ENCODE measurements at regions not wholly inside any gene's neighbourhood (a gene's known extent, or its start where the extent isn't known, plus 50 kb on each side); places are given as distances from the start of the nearest gene placed in this dataset.
"Not testable (repeated sequence)": the region's sequence is repeated elsewhere in the genome, so short reads cannot be mapped to it uniquely, and the experiment has no call there.

GRCh38 chr20:48445827-48446226, 382.0 kb downstream of the PREX1 start:
- no peak overlapping the region for H3K4me3 ChIP-seq (ENCODE audit: low read depth, low read length)
- no peak for TF ChIP-seq CTCF (IDR thresholded peaks at IDR 0.05; ENCODE audit: low read depth, low read length)
- in situ Hi-C loops (cut with HindIII; ENCODE audit: low sequenced_read_pairs), result no loop called here
- no peak for DNase-seq (ENCODE audit: low read depth, low spot score)

- DNase-seq (ENCODE audit: low read depth, low spot score), result peak; percentile 0
- no peak overlapping the region for H3K4me3 ChIP-seq (ENCODE audit: low read depth, low read length)
- in situ Hi-C loops (cut with HindIII; ENCODE audit: low sequenced_read_pairs), result no loop called here
- no peak for TF ChIP-seq CTCF (IDR thresholded peaks at IDR 0.05; ENCODE audit: low read depth, low read length)
These were observed 383.6 kb downstream of the PREX1 start for GRCh38 chr20:48444249-48444648.

GRCh38 chr20:48440916-48441315, 386.9 kb downstream of the PREX1 start:
- DNase-seq (ENCODE audit: low read depth, low spot score), result no peak
- in situ Hi-C loops (cut with HindIII; ENCODE audit: low sequenced_read_pairs), result no loop called here
- no peak overlapping the region for H3K4me3 ChIP-seq (ENCODE audit: low read depth, low read length)
- no peak for TF ChIP-seq CTCF (IDR thresholded peaks at IDR 0.05; ENCODE audit: low read depth, low read length)

GRCh38 chr20:48440261-48440660, 387.5 kb downstream of the PREX1 start:
- DNase-seq (ENCODE audit: low read depth, low spot score); in situ Hi-C loops (cut with HindIII; ENCODE audit: low sequenced_read_pairs); H3K4me3 ChIP-seq (ENCODE audit: low read depth, low read length): not testable (repeated sequence)

GRCh38 chr20:48437146-48437545, 390.7 kb downstream of the PREX1 start:
- no peak overlapping the region for H3K4me3 ChIP-seq (ENCODE audit: low read depth, low read length)
- TF ChIP-seq CTCF (IDR thresholded peaks at IDR 0.05; ENCODE audit: low read depth, low read length), result no peak
- in situ Hi-C loops (cut with HindIII; ENCODE audit: low sequenced_read_pairs), result no loop called here
- no peak for DNase-seq (ENCODE audit: low read depth, low spot score)

GRCh38 chr20:48436609-48437008, 391.2 kb downstream of the PREX1 start:
- in situ Hi-C loops (cut with HindIII; ENCODE audit: low sequenced_read_pairs); DNase-seq (ENCODE audit: low read depth, low spot score); H3K4me3 ChIP-seq (ENCODE audit: low read depth, low read length): not testable (repeated sequence)

- DNase-seq (ENCODE audit: low read depth, low spot score), result no peak
- no peak for TF ChIP-seq CTCF (IDR thresholded peaks at IDR 0.05; ENCODE audit: low read depth, low read length)
- H3K4me3 ChIP-seq (ENCODE audit: low read depth, low read length), result no peak overlapping the region
- in situ Hi-C loops (cut with HindIII; ENCODE audit: low sequenced_read_pairs), result no loop called here
These were observed 394.6 kb downstream of the PREX1 start for GRCh38 chr20:48433178-48433577.

GRCh38 chr20:48432494-48432832, 395.3 kb downstream of the PREX1 start:
- in situ Hi-C loops (cut with HindIII; ENCODE audit: low sequenced_read_pairs), result no loop called here
- no peak overlapping the region for H3K4me3 ChIP-seq (ENCODE audit: low read depth, low read length)
- no peak for DNase-seq (ENCODE audit: low read depth, low spot score)
- TF ChIP-seq CTCF (IDR thresholded peaks at IDR 0.05; ENCODE audit: low read depth, low read length), result no peak
